Keratinocyte (primary cell): ENCODE measurements at regions not wholly inside any gene's neighbourhood (a gene's known extent, or its start where the extent isn't known, plus 50 kb on each side); places are given as distances from the start of the nearest gene placed in this dataset.

Source experiments
- EZH2 ChIP-seq: IDR thresholded peaks from one replicate; pipeline ENCODE4 v1.6.1; 2012; ENCODE audit warnings: inconsistent platforms, mild to moderate bottlenecking, low read length, moderate library complexity
- TF ChIP-seq, protein P1 (sequence below), 3 experiments: IDR thresholded peaks in 1 of 3; conservative IDR thresholded peaks in 1 of 3; optimal IDR thresholded peaks in 1 of 3; 2 replicates in 2 of 3; 3 replicates in 1 of 3; pipeline versions ENCODE3 to v1.5.1; 2011; ENCODE audit warnings: low read length in 3 of 3, mild to moderate bottlenecking in 3 of 3, moderate library complexity in 2 of 3, control low read depth in 1 of 3, inconsistent platforms in 1 of 3; ENCODE audit not compliant: insufficient read depth in 2 of 3; ENCODE audit errors: extremely low read depth in 1 of 3

DNA sequence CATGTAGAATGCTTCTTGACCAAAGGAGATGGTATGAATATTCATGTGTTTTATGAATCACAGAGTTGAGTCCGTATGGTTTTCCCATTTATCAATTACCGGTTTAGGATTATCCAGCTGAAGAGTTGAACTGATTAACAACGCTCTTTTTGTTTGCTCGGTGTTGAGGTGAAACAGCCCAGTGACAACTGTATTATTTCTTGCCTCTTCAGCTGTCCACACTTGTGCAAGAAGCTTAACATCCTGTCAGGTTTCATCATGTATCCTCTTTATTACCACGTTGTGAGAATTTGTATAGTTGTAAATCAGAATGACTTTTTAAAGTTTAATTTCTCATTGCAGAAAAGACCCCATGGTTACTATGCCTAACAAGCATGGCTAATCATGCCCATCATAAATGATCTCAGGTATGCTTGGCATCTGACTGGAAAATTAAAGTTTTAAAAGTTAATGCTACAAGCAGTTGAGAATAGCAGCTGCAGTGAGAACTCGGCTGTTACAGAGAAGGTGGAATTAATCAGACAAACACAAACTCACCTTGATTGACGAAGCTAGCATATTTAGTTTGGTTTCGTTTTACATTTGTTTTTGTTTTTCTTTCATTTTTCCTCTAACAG lies 563.2 kb upstream of the ADGRL2 start:
- TF ChIP-seq EZH2, result no peak
- TF ChIP-seq, protein P1, sequence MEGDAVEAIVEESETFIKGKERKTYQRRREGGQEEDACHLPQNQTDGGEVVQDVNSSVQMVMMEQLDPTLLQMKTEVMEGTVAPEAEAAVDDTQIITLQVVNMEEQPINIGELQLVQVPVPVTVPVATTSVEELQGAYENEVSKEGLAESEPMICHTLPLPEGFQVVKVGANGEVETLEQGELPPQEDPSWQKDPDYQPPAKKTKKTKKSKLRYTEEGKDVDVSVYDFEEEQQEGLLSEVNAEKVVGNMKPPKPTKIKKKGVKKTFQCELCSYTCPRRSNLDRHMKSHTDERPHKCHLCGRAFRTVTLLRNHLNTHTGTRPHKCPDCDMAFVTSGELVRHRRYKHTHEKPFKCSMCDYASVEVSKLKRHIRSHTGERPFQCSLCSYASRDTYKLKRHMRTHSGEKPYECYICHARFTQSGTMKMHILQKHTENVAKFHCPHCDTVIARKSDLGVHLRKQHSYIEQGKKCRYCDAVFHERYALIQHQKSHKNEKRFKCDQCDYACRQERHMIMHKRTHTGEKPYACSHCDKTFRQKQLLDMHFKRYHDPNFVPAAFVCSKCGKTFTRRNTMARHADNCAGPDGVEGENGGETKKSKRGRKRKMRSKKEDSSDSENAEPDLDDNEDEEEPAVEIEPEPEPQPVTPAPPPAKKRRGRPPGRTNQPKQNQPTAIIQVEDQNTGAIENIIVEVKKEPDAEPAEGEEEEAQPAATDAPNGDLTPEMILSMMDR (optimal IDR thresholded peaks at IDR 0.05 in 1 of 3, IDR thresholded peaks at IDR 0.05 in 1 of 3, conservative IDR thresholded peaks at IDR 0.05 in 1 of 3; ENCODE audit: extremely low read depth in 1 of 3, insufficient read depth in 2 of 3, low read length in 3 of 3), result no peak
